Liver (tissue), 8 donors: ENCODE measurements at regions not wholly inside any gene's neighbourhood (a gene's known extent, or its start where the extent isn't known, plus 50 kb on each side); places are given as distances from the start of the nearest gene placed in this dataset.

Experiments used
- DNase-seq: peaks from one replicate; pipeline ENCODE4 v3.0.0-alpha.2; 2017; ENCODE audit warnings: low spot score
- H3K27ac ChIP-seq, 2 donors: one replicate each; pipeline ENCODE4 v1.7.0; 2013; ENCODE audit warnings: inconsistent platforms in 2 of 2, low read length in 2 of 2, control low read depth in 1 of 2, low read depth in 1 of 2, mild to moderate bottlenecking in 1 of 2
- H3K27me3 ChIP-seq, 4 donors: one replicate each; pipeline versions ENCODE4 v1.6.1 to v1.7.0; 2013; ENCODE audit warnings: low read length in 3 of 4, inconsistent platforms in 1 of 4, mild to moderate bottlenecking in 1 of 4, moderate library complexity in 1 of 4; ENCODE audit not compliant: control insufficient read depth in 4 of 4, insufficient read depth in 4 of 4
- H3K36me3 ChIP-seq, 4 donors: one replicate each; pipeline versions ENCODE4 v1.6.1 to v1.7.0; 2013; ENCODE audit warnings: low read length in 3 of 4, mild to moderate bottlenecking in 3 of 4, low read depth in 1 of 4, moderate library complexity in 1 of 4; ENCODE audit not compliant: control insufficient read depth in 4 of 4, insufficient read depth in 3 of 4
- H3K4me1 ChIP-seq, 4 donors: one replicate each; pipeline versions ENCODE4 v1.6.1 to v1.7.0; 2013; ENCODE audit warnings: low read length in 3 of 4, mild to moderate bottlenecking in 3 of 4, moderate library complexity in 1 of 4; ENCODE audit not compliant: control insufficient read depth in 4 of 4, insufficient read depth in 4 of 4
- H3K4me3 ChIP-seq, 3 donors: one replicate each; pipeline versions ENCODE4 v1.6.1 to v1.7.0; 2013; ENCODE audit warnings: low read length in 3 of 3, control low read depth in 1 of 3, low read depth in 1 of 3, mild to moderate bottlenecking in 1 of 3
- H3K9ac ChIP-seq, 2 donors: one replicate each; pipeline ENCODE4 v1.7.0; 2013; ENCODE audit warnings: low read length in 2 of 2, mild to moderate bottlenecking in 2 of 2, moderate library complexity in 2 of 2, control low read depth in 1 of 2, low read depth in 1 of 2
- H3K9me3 ChIP-seq, 4 donors: one replicate each; pipeline versions ENCODE4 v1.6.1 to v1.7.0; 2013; ENCODE audit warnings: low read length in 3 of 4; ENCODE audit not compliant: control insufficient read depth in 4 of 4
- ATF3 ChIP-seq: IDR thresholded peaks from 2 replicates; pipeline ENCODE4 v1.6.1; 2016; ENCODE audit warnings: antibody characterized with exemption
- CTCF ChIP-seq: fragments of 150-350 bp; IDR thresholded peaks from 2 replicates; pipeline ENCODE4 v1.5.1; 2017; ENCODE audit warnings: improper control_type of control experiment, low read depth, low read length; ENCODE audit not compliant: missing input control
- EGR1 ChIP-seq, 2 donors: IDR thresholded peaks; 2 replicates each; pipeline ENCODE4 v1.6.1; 2016 to 2018; ENCODE audit warnings: antibody characterized with exemption in 2 of 2, low read depth in 2 of 2
- FOXA1 ChIP-seq: IDR thresholded peaks from 2 replicates; pipeline ENCODE4 v1.6.1; 2016; ENCODE audit warnings: antibody characterized with exemption
- FOXA2 ChIP-seq: IDR thresholded peaks from 2 replicates; pipeline ENCODE4 v1.6.1; 2016; ENCODE audit warnings: antibody characterized with exemption
- GABPA ChIP-seq, 2 donors: IDR thresholded peaks in 1 of 2; conservative IDR thresholded peaks in 1 of 2; 2 replicates each; pipeline ENCODE4 v1.6.1; 2016; ENCODE audit warnings: antibody characterized with exemption in 2 of 2, mild to moderate bottlenecking in 1 of 2, moderate library complexity in 1 of 2
- HNF4A ChIP-seq, 2 donors: conservative IDR thresholded peaks; 2 replicates each; pipeline ENCODE4 v1.6.1; 2016; ENCODE audit warnings: antibody characterized with exemption in 2 of 2, mild to moderate bottlenecking in 2 of 2
- HNF4G ChIP-seq: IDR thresholded peaks from 2 replicates; pipeline ENCODE4 v1.6.1; 2016; ENCODE audit warnings: antibody characterized with exemption
- JUND ChIP-seq, 2 donors: IDR thresholded peaks; 2 replicates each; pipeline ENCODE4 v1.6.1; 2016; ENCODE audit warnings: antibody characterized with exemption in 2 of 2
- MAX ChIP-seq: IDR thresholded peaks from 2 replicates; pipeline ENCODE4 v1.6.1; 2016; ENCODE audit warnings: antibody characterized with exemption
- NR2F2 ChIP-seq: IDR thresholded peaks from 2 replicates; pipeline ENCODE4 v1.6.1; 2016; ENCODE audit warnings: antibody characterized with exemption
- RAD21 ChIP-seq, 2 donors: IDR thresholded peaks; 2 replicates each; pipeline ENCODE4 v1.6.1; 2016; ENCODE audit warnings: antibody characterized with exemption in 2 of 2, mild to moderate bottlenecking in 2 of 2
- REST ChIP-seq: IDR thresholded peaks from 2 replicates; pipeline ENCODE4 v1.6.1; 2016; ENCODE audit warnings: antibody characterized with exemption, mild to moderate bottlenecking
- RXRA ChIP-seq, 2 donors: IDR thresholded peaks; 2 replicates each; pipeline ENCODE4 v1.6.1; 2017 to 2018; ENCODE audit warnings: antibody characterized with exemption in 2 of 2, mild to moderate bottlenecking in 1 of 2
- SP1 ChIP-seq: IDR thresholded peaks from 2 replicates; pipeline ENCODE4 v1.6.1; 2018; ENCODE audit warnings: antibody characterized with exemption, mild to moderate bottlenecking
- TAF1 ChIP-seq: conservative IDR thresholded peaks from 2 replicates; pipeline ENCODE4 v1.6.1; 2016; ENCODE audit warnings: antibody characterized with exemption, mild to moderate bottlenecking
- ZBTB33 ChIP-seq: IDR thresholded peaks from 2 replicates; pipeline ENCODE4 v1.6.1; 2016; ENCODE audit warnings: antibody characterized with exemption
- WGBS: extraction: QIAGEN DNeasy Blood & Tissue Kit; methylation state at CpG from one replicate; pipeline ENCODE4 v1.1.7; 2013; 5-methylcytosine and 5-hydroxymethylcytosine counted together
- donor health status: healthy.
- donor health status: healthy.
- donor health status: healthy.
- donor health status: healthy.
- donor health status: healthy.

- TF ChIP-seq REST (no peak), JUND (IDR thresholded peaks at IDR 0.05) (no peak), HNF4A (conservative IDR thresholded peaks at IDR 0.05) (no peak), RAD21 (IDR thresholded peaks at IDR 0.05) (no peak), HNF4G (no peak), MAX (no peak), NR2F2 (no peak), TAF1 (no peak), SP1 (no peak), EGR1 (IDR thresholded peaks at IDR 0.05; ENCODE audit: low read depth in 2 of 2) (no peak)
Observed at GRCh38 chr6:18861204-18861603, 474.1 kb downstream of the RNF144B start (continued).

- Histone ChIP-seq H3K4me3 (no peak overlapping the region), H3K27me3 (no peaks in the 10 kb centered on the region), H3K36me3 (no peaks in the 10 kb centered on the region), H3K4me1 (no peaks in the 10 kb centered on the region), H3K9me3 (no peaks in the 10 kb centered on the region), H3K27ac (no peak overlapping the region), H3K9ac (no peak overlapping the region)
- no peak for DNase-seq
- TF ChIP-seq FOXA2 (no peak), FOXA1 (no peak), ATF3 (no peak), RAD21 (IDR thresholded peaks at IDR 0.05) (no peak), MAX (no peak), RXRA (IDR thresholded peaks at IDR 0.05) (no peak), GABPA (IDR thresholded peaks at IDR 0.05 in 1 of 2, conservative IDR thresholded peaks at IDR 0.05 in 1 of 2) (no peak), CTCF (no peak), HNF4G (no peak)
- WGBS, result 76% methylated on average over 2 of the region's 2 CpGs
Observed at GRCh38 chr6:18883268-18883667, 496.1 kb downstream of the RNF144B start.

GRCh38 chr6:18883851-18884250 is 496.7 kb downstream of the RNF144B start:
- Histone ChIP-seq H3K27ac (no peak overlapping the region), H3K36me3 (no peaks in the 10 kb centered on the region), H3K27me3 (no peaks in the 10 kb centered on the region), H3K4me3 (no peak overlapping the region), H3K4me1 (no peaks in the 10 kb centered on the region), H3K9ac (no peak overlapping the region), H3K9me3 (no peaks in the 10 kb centered on the region)
- 70% methylated on average over 3 of the region's 3 CpGs for WGBS
- no peak for DNase-seq
- no peak for TF ChIP-seq ZBTB33
- no peak for TF ChIP-seq HNF4G
- no peak for TF ChIP-seq HNF4A (conservative IDR thresholded peaks at IDR 0.05)
